MM.1S (cell line): ENCODE measurements at regions not wholly inside any gene's neighbourhood (a gene's known extent, or its start where the extent isn't known, plus 50 kb on each side); places are given as distances from the start of the nearest gene placed in this dataset.

Experiments
- DNase-seq: peaks from one replicate; pipeline ENCODE4 v3.0.0-alpha.2; 2015
- H2AFZ ChIP-seq: fragments of 300-600 bp; sonication (generic); 2 replicates; pipeline ENCODE4 v1.6.0; 2016; ENCODE audit warnings: antibody characterized with exemption, low read length
- H3F3A ChIP-seq: fragments of 300-600 bp; sonication (generic); 2 replicates; pipeline ENCODE4 v1.6.1; 2016; ENCODE audit warnings: mild to moderate bottlenecking, antibody characterized with exemption, low read length, moderate library complexity, mixed read lengths; ENCODE audit not compliant: insufficient read depth
- H3K27ac ChIP-seq: fragments of 300-600 bp; sonication (generic); 2 replicates; pipeline ENCODE4 v1.5.1; 2016; ENCODE audit warnings: mild to moderate bottlenecking, low read length
- H3K27me3 ChIP-seq: fragments of 300-600 bp; sonication (generic); replicated peaks from 2 replicates; pipeline ENCODE4 v1.6.0; 2016; ENCODE audit warnings: low read length; ENCODE audit not compliant: insufficient read depth
- H3K36me3 ChIP-seq: fragments of 300-600 bp; sonication (generic); replicated peaks from 2 replicates; pipeline ENCODE4 v1.6.1; 2016; ENCODE audit warnings: mild to moderate bottlenecking, low read length, mixed read lengths; ENCODE audit not compliant: insufficient read depth
- H3K4me1 ChIP-seq: fragments of 300-600 bp; sonication (generic); 2 replicates; pipeline ENCODE4 v1.6.1; 2016; ENCODE audit warnings: low read length, mixed read lengths
- H3K4me2 ChIP-seq: fragments of 300-600 bp; sonication (generic); 2 replicates; pipeline ENCODE4 v1.6.0; 2016; ENCODE audit warnings: low read depth, low read length
- H3K4me3 ChIP-seq: fragments of 300-600 bp; sonication (generic); 2 replicates; pipeline ENCODE4 v1.5.1; 2016; ENCODE audit warnings: low read length, mixed read lengths
- H3K79me2 ChIP-seq: fragments of 300-600 bp; sonication (generic); 2 replicates; pipeline ENCODE4 v1.6.1; 2016; ENCODE audit warnings: mixed run types, low read length, mixed read lengths
- H3K9ac ChIP-seq: fragments of 300-600 bp; sonication (generic); 2 replicates; pipeline ENCODE4 v1.6.1; 2016; ENCODE audit warnings: low read length, mixed read lengths
- H3K9me2 ChIP-seq: fragments of 300-600 bp; sonication (generic); replicated peaks from 2 replicates; pipeline ENCODE4 v1.6.1; 2016; ENCODE audit warnings: mild to moderate bottlenecking, low read length, mixed read lengths; ENCODE audit not compliant: insufficient read depth
- H3K9me3 ChIP-seq: fragments of 300-600 bp; sonication (generic); replicated peaks from 2 replicates; pipeline ENCODE4 v1.6.1; 2016; ENCODE audit warnings: mild to moderate bottlenecking, low read length, mixed read lengths; ENCODE audit not compliant: insufficient read depth
- H4K20me1 ChIP-seq: fragments of 300-600 bp; sonication (generic); 2 replicates; pipeline ENCODE4 v1.6.1; 2016; ENCODE audit warnings: mild to moderate bottlenecking, low read length, moderate library complexity, mixed read lengths; ENCODE audit not compliant: insufficient read depth
- EZH2 ChIP-seq: fragments of 300-600 bp; sonication (generic); optimal IDR thresholded peaks from 2 replicates; pipeline ENCODE3; 2017; ENCODE audit warnings: low read depth, mild to moderate bottlenecking, antibody characterized with exemption, low read length, mixed read lengths
- EZH2phosphoT487 ChIP-seq: fragments of 300-600 bp; sonication (generic); IDR thresholded peaks from 2 replicates; pipeline ENCODE4 v1.6.1; 2018; ENCODE audit warnings: antibody characterized with exemption, low read length
- TF ChIP-seq, protein P1 (sequence below): fragments of 300-600 bp; sonication (generic); IDR thresholded peaks from 2 replicates; pipeline ENCODE4 v1.5.1; 2016; ENCODE audit warnings: antibody characterized with exemption, low read length, mixed read lengths

DNA sequence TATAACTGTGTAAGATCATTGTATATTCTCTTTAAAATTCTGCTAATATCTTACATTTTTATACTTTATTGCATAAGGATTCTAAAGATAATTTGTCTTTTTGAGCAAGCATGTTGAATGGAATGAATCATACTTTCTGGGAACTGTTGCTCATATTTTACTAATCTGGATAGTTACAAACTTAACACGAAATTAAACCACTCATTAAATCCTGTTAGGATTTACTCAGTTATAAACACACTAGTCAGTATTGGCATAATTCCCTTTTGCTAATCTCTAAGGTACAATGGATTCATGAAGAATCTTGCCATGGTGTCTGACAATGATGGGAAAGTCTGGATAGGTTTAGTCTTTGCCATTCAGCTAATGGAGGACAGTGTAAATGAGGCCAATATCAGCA is 338.1 kb upstream of the SMC2 start:
- H3K4me2 ChIP-seq: no peak overlapping the region
- DNase-seq: no peak
- TF ChIP-seq EZH2phosphoT487 (no peak), EZH2 (no peak)
- TF ChIP-seq, protein P1, sequence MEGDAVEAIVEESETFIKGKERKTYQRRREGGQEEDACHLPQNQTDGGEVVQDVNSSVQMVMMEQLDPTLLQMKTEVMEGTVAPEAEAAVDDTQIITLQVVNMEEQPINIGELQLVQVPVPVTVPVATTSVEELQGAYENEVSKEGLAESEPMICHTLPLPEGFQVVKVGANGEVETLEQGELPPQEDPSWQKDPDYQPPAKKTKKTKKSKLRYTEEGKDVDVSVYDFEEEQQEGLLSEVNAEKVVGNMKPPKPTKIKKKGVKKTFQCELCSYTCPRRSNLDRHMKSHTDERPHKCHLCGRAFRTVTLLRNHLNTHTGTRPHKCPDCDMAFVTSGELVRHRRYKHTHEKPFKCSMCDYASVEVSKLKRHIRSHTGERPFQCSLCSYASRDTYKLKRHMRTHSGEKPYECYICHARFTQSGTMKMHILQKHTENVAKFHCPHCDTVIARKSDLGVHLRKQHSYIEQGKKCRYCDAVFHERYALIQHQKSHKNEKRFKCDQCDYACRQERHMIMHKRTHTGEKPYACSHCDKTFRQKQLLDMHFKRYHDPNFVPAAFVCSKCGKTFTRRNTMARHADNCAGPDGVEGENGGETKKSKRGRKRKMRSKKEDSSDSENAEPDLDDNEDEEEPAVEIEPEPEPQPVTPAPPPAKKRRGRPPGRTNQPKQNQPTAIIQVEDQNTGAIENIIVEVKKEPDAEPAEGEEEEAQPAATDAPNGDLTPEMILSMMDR: no peak
- H2AFZ ChIP-seq: no peak overlapping the region
- H4K20me1 ChIP-seq: no peaks in the 10 kb centered on the region
- no peak overlapping the region for H3K27ac ChIP-seq
- H3F3A ChIP-seq: no peaks in the 10 kb centered on the region
- no peaks in the 10 kb centered on the region for H3K36me3 ChIP-seq
- no peaks in the 10 kb centered on the region for H3K9me2 ChIP-seq
- no peak overlapping the region for H3K4me3 ChIP-seq
- H3K9ac ChIP-seq: no peak overlapping the region
- H3K27me3 ChIP-seq: no peaks in the 10 kb centered on the region
- H3K4me1 ChIP-seq: no peaks in the 10 kb centered on the region
- no peaks in the 10 kb centered on the region for H3K79me2 ChIP-seq
- H3K9me3 ChIP-seq: no peaks in the 10 kb centered on the region

DNA sequence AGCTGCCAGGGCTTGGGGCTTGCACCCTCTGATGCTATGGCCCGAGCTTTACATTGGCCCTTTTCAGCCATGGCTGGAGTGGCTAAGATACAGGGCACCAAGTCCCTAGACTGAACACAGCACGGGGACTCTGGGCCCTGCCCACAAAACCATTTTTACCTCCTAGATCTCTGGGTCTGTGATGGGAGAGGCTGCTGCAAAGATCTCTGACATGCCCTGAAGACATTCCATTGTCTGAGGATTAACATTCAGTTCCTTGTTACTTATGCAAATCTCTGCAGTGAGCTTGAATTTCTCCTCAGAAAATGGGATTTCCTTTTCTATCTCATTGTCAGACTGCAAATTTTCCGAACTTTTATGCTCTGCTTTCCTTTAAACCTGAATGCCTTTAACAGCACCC is 337.0 kb upstream of the SMC2 start:
- no peaks in the 10 kb centered on the region for H3K4me1 ChIP-seq
- H3K9ac ChIP-seq: no peak overlapping the region
- H3K4me2 ChIP-seq: no peak overlapping the region
- no peak overlapping the region for H2AFZ ChIP-seq
- no peaks in the 10 kb centered on the region for H3K9me2 ChIP-seq
- TF ChIP-seq EZH2phosphoT487 (no peak), EZH2 (no peak)
- TF ChIP-seq, protein P1: no peak
- H3K9me3 ChIP-seq: no peaks in the 10 kb centered on the region
- H3F3A ChIP-seq: no peaks in the 10 kb centered on the region
- H3K27me3 ChIP-seq: no peaks in the 10 kb centered on the region
- H3K27ac ChIP-seq: no peak overlapping the region
- H3K4me3 ChIP-seq: no peak overlapping the region
- H3K79me2 ChIP-seq: no peaks in the 10 kb centered on the region
- H3K36me3 ChIP-seq: no peaks in the 10 kb centered on the region
- H4K20me1 ChIP-seq: no peaks in the 10 kb centered on the region
- DNase-seq: no peak

DNA sequence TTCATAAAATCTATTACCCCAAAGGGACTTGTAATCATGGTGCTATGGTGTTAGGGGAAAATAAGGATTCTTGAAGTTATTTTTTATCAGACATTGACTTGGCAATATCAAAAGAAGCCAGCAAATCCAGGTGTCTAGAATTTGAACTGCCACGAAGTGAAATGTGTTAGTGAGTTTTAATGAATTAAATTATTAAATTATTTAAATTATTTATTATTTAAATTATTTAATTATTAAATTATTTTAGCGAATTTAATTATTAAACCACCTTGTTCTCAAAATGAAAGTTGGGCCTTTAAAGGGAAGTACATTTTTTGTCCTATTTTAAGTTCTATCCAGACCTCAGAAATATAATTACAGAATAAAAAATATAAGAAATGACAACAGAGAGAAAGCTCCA is 332.6 kb upstream of the SMC2 start:
- H3K4me1 ChIP-seq: no peaks in the 10 kb centered on the region
- H3K27me3 ChIP-seq: no peaks in the 10 kb centered on the region
- no peaks in the 10 kb centered on the region for H3K9me3 ChIP-seq
- H3K9me2 ChIP-seq: no peaks in the 10 kb centered on the region
- H3K36me3 ChIP-seq: no peaks in the 10 kb centered on the region
- H3K4me2 ChIP-seq: no peak overlapping the region
- H3K27ac ChIP-seq: no peak overlapping the region
- no peak overlapping the region for H2AFZ ChIP-seq
- no peak overlapping the region for H3K4me3 ChIP-seq
- H4K20me1 ChIP-seq: no peaks in the 10 kb centered on the region
- no peak for DNase-seq
- no peaks in the 10 kb centered on the region for H3F3A ChIP-seq
- no peaks in the 10 kb centered on the region for H3K79me2 ChIP-seq
- TF ChIP-seq EZH2phosphoT487 (no peak), EZH2 (no peak)
- TF ChIP-seq, protein P1: no peak
- no peak overlapping the region for H3K9ac ChIP-seq
